Small intestine (tissue), 7 donors: ENCODE measurements at regions not wholly inside any gene's neighbourhood (a gene's known extent, or its start where the extent isn't known, plus 50 kb on each side); places are given as distances from the start of the nearest gene placed in this dataset.
"Not testable (repeated sequence)": the region's sequence is repeated elsewhere in the genome, so short reads cannot be mapped to it uniquely, and the experiment has no call there.

Experiments
- DNase-seq, 2 donors: peaks; one replicate each; pipeline versions ENCODE4 v3.0.0 to v3.0.0-alpha.2; 2013
- FAIRE-seq: peaks from 2 replicates; lab custom pipeline; 2012; peaks lifted over from hg19 to GRCh38; lab: Jason Lieb, UNC
- H3K27ac ChIP-seq, 3 donors: one replicate each; pipeline ENCODE4 v1.5.1; 2013; ENCODE audit warnings: low read length in 2 of 3, mild to moderate bottlenecking in 2 of 3, control low read depth in 1 of 3, inconsistent platforms in 1 of 3, low read depth in 1 of 3, moderate library complexity in 1 of 3
- H3K27me3 ChIP-seq, 3 donors: one replicate each; pipeline ENCODE4 v1.6.1; 2013; ENCODE audit warnings: low read length in 3 of 3, inconsistent platforms in 1 of 3; ENCODE audit not compliant: control insufficient read depth in 3 of 3, insufficient read depth in 3 of 3
- H3K36me3 ChIP-seq, 3 donors: one replicate each; pipeline ENCODE4 v1.6.1; 2013; ENCODE audit warnings: low read length in 3 of 3, inconsistent platforms in 1 of 3, low read depth in 1 of 3, mild to moderate bottlenecking in 1 of 3, moderate library complexity in 1 of 3; ENCODE audit not compliant: control insufficient read depth in 3 of 3, insufficient read depth in 2 of 3
- H3K4me1 ChIP-seq, 3 donors: one replicate each; pipeline ENCODE4 v1.6.1; 2013; ENCODE audit warnings: low read length in 2 of 3, inconsistent platforms in 1 of 3, low read depth in 1 of 3, mild to moderate bottlenecking in 1 of 3, moderate library complexity in 1 of 3; ENCODE audit not compliant: control insufficient read depth in 3 of 3, insufficient read depth in 2 of 3
- H3K4me3 ChIP-seq, 3 donors: one replicate each; pipeline ENCODE4 v1.5.1; 2013; ENCODE audit warnings: low read length in 3 of 3, control low read depth in 1 of 3, inconsistent platforms in 1 of 3, low read depth in 1 of 3, mild to moderate bottlenecking in 1 of 3, moderate library complexity in 1 of 3
- H3K9me3 ChIP-seq, 2 donors: one replicate each; pipeline ENCODE4 v1.6.1; 2013; ENCODE audit warnings: low read depth in 1 of 2, low read length in 1 of 2; ENCODE audit not compliant: control insufficient read depth in 2 of 2, insufficient read depth in 1 of 2
- WGBS, 3 donors: extraction: QIAGEN DNeasy Blood & Tissue Kit; methylation state at CpG; one replicate each; pipeline ENCODE4 v1.1.7; 2013; 5-methylcytosine and 5-hydroxymethylcytosine counted together
- donor health status: healthy with polysubstance abuse.
- donor health status: control.
- donor health status: control.
- donor health status: Bipolar disorder and iron deficiency.
- donor health status: healthy.

- Histone ChIP-seq H3K36me3 (no peaks in the 10 kb centered on the region), H3K27me3 (no peaks in the 10 kb centered on the region), H3K27ac (no peak overlapping the region), H3K4me3 (no peak overlapping the region), H3K4me1 (no peaks in the 10 kb centered on the region), H3K9me3 (no peaks in the 10 kb centered on the region)
- FAIRE-seq (no peak), DNase-seq (no peak)
Observed at GRCh38 chr15:46961795-46962194, 755.5 kb upstream of the SEMA6D start.

GRCh38 chr15:46988055-46988454 is 729.2 kb upstream of the SEMA6D start:
- H3K36me3 ChIP-seq, H3K27me3 ChIP-seq, FAIRE-seq, H3K4me3 ChIP-seq, H3K27ac ChIP-seq, DNase-seq, H3K4me1 ChIP-seq: not testable (repeated sequence)
- H3K9me3 ChIP-seq, result peaks cover 0 to 11% of the 10 kb centered on the region in 2 donors
- WGBS, 3 donors, result 88 to 91% (median 89%) methylated on average over 2 of the region's 2 CpGs

GRCh38 chr15:46996359-46996758 is 720.9 kb upstream of the SEMA6D start:
- H3K27ac ChIP-seq, result no peak overlapping the region
- H3K4me3 ChIP-seq, result no peak overlapping the region
- H3K4me1 ChIP-seq, result no peaks in the 10 kb centered on the region
- 81 to 85% (median 83%) methylated on average over 3 of the region's 3 CpGs for whole genome bisulfite sequencing, 3 donors
- no peaks in the 10 kb centered on the region for H3K36me3 ChIP-seq
- H3K27me3 ChIP-seq, result no peaks in the 10 kb centered on the region
- DNase-seq (no peak), FAIRE-seq (no peak)
- peaks cover 0 to 17% of the 10 kb centered on the region in 2 donors for H3K9me3 ChIP-seq

GRCh38 chr15:46997501-46997900 is 719.8 kb upstream of the SEMA6D start:
- FAIRE-seq (no peak), DNase-seq (no peak)
- WGBS, 3 donors, result 91 to 98% (median 96%) methylated on average over 3 of the region's 3 CpGs
- H3K27ac ChIP-seq, result no peak overlapping the region
- peaks cover 0 to 17% of the 10 kb centered on the region in 2 donors for H3K9me3 ChIP-seq
- no peak overlapping the region for H3K4me3 ChIP-seq
- no peaks in the 10 kb centered on the region for H3K4me1 ChIP-seq
- no peaks in the 10 kb centered on the region for H3K27me3 ChIP-seq
- H3K36me3 ChIP-seq, result no peaks in the 10 kb centered on the region

GRCh38 chr15:47003568-47003967 is 713.7 kb upstream of the SEMA6D start:
- DNase-seq (no peak), FAIRE-seq (no peak)
- no peaks in the 10 kb centered on the region for H3K4me1 ChIP-seq
- H3K9me3 ChIP-seq, result peaks cover 0 to 14% of the 10 kb centered on the region in 2 donors
- H3K4me3 ChIP-seq, result no peak overlapping the region
- H3K27me3 ChIP-seq, result no peaks in the 10 kb centered on the region
- no peaks in the 10 kb centered on the region for H3K36me3 ChIP-seq
- 5 to 25% (median 21%) methylated on average over 1 of the region's 1 CpG for WGBS, 3 donors
- H3K27ac ChIP-seq, result no peak overlapping the region

- no peak overlapping the region for H3K27ac ChIP-seq
- no peak for FAIRE-seq
- no peaks in the 10 kb centered on the region for H3K4me1 ChIP-seq
- no peak overlapping the region for H3K4me3 ChIP-seq
- DNase-seq, result no peak
- no peaks in the 10 kb centered on the region for H3K36me3 ChIP-seq
- H3K9me3 ChIP-seq, result peaks cover 0 to 15% of the 10 kb centered on the region in 2 donors
- no peaks in the 10 kb centered on the region for H3K27me3 ChIP-seq
Observed at GRCh38 chr15:47013446-47013845, 703.9 kb upstream of the SEMA6D start.

GRCh38 chr15:47027322-47027946 is 689.9 kb upstream of the SEMA6D start:
- H3K9me3 ChIP-seq, result peaks cover 0 to 3% of the 10 kb centered on the region in 2 donors
- WGBS, 3 donors, result 60 to 71% (median 69%) methylated on average over 5 of the region's 5 CpGs
- H3K4me3 ChIP-seq, result no peak overlapping the region
- no peaks in the 10 kb centered on the region for H3K36me3 ChIP-seq
- no peaks in the 10 kb centered on the region for H3K27me3 ChIP-seq
- H3K27ac ChIP-seq, result no peak overlapping the region
- FAIRE-seq (no peak), DNase-seq (no peak)
- H3K4me1 ChIP-seq, result no peaks in the 10 kb centered on the region

GRCh38 chr15:47035475-47036406 is 681.6 kb upstream of the SEMA6D start:
- WGBS, 3 donors, result 64 to 71% (median 64%) methylated on average over 2 of the region's 2 CpGs
- FAIRE-seq (no peak), DNase-seq (no peak)
- no peaks in the 10 kb centered on the region for H3K9me3 ChIP-seq
- no peaks in the 10 kb centered on the region for H3K36me3 ChIP-seq
- H3K27me3 ChIP-seq, result no peaks in the 10 kb centered on the region
- no peak overlapping the region for H3K4me3 ChIP-seq
- H3K27ac ChIP-seq, result no peak overlapping the region
- no peaks in the 10 kb centered on the region for H3K4me1 ChIP-seq
